Islet precursor cell (in vitro differentiated cells): ENCODE measurements at regions not wholly inside any gene's neighbourhood (a gene's known extent, or its start where the extent isn't known, plus 50 kb on each side); places are given as distances from the start of the nearest gene placed in this dataset.

Source experiments
- DNase-seq: peaks from one replicate; pipeline ENCODE4 v3.0.0-alpha.2; 2018

DNA sequence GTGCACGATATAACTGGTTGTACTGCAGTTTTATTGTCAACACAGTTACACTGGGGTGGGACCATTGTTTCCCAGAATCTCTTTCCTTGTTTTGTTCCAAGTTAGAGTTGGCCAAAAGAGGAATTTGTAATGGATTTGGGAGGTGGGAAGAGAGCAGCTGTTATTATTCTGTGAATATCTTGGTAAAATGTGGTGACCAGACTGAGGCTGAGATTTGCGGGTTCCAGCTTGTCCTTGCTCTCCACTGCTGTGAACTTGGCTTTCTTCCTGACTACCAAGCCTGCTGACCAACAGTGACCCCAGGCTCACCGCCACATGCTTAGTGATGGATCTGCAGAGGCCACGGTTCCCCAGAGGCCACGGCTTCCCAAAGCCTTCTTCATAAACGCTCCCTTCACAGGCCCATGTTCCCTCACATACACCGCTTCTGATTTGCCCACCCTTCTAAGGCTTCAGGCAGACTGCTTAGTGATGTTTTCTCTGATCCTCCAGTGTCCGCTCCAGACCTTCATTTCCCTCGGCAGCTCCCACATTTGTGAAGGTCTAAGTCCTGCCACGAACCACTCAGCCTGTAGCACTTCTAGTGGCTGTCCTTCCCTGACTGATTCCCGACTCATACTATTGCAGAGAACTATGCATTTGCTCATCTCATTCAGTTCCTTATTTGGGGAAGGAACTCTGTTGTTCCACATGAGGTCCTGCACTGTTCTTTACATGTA is 525.5 kb upstream of the RGMA start:
- no peak for DNase-seq

DNA sequence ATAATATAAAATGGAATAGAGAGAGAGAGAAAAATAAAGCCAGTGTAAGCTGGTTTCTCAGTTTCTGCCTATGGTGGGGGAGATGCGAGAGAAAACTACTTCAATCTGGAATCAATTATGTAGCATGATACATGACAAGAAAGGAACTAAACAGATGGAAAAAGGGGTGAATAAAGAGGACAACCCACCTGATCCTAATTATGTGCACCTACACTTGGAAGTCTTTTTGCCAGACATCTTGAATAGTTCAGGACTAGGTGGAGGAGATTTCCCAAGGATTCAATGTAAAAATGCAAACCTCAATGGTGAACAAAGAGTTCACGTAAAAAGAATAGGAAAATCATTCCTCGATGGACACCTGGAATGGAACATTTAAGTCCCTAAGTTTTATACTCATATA is 524.4 kb upstream of the RGMA start:
- no peak for DNase-seq

DNA sequence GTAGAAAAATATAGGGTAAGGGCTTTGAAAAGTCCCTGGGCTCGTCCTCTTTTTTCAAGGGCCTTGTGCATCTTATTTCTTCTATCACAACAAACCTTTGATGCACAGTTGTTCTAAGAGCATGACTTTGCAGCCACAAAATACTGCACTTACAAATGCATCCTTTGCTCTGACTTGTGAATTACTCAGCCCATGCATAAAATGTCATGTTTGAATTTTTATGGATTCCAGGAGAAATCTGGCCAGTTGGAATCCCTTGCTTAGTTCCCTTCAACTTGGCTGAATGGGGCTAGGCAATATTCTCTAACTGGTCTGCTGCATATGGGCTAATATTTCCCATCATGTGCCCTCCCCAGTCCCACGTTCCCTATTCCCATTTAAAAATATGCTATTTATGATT is 523.9 kb upstream of the RGMA start:
- DNase-seq = no peak

DNA sequence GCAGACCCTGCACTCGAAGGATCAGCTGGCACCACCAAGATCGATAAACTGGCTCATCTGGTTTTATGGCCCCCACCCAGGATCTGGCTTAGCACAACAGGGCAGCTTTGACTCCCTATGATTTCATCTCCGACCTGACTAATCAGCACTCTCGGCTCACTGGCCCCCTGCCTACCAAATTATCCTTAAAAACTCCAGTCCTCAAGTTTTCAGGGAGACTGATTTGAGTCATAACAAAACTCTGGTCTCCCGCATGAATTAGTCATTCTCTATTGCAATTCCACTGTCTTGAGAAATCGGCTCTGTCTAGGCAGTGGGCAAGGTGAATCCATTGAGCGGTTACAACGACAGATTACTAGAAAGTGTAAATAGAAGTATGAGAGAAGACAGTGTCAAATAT is 521.9 kb upstream of the RGMA start:
- peak; percentile 56 for DNase-seq

DNA sequence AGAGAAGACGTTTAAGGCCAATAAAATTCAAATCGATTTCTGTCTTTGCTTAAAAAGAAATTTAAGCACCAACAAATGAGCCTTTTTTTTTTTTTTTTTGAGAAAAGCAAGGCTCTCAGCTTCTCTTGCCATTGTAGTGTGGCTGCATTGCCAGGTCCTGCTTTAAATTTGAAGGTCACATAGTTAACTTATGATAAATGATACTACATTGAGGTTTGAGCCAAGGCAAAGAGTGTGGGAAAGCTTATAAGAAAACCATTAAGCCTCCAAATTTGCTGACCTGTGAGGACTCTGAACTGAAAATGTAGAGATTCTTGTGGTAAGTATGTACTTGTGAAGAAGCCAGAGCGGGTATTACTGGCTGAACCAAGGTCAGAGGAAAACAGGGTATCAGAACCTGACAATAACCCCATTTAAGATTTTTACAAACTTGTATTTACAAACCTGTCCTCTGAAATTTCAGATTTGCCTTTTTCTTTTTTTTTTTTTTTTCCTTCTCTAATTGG is 519.7 kb upstream of the RGMA start:
- no peak for DNase-seq

DNA sequence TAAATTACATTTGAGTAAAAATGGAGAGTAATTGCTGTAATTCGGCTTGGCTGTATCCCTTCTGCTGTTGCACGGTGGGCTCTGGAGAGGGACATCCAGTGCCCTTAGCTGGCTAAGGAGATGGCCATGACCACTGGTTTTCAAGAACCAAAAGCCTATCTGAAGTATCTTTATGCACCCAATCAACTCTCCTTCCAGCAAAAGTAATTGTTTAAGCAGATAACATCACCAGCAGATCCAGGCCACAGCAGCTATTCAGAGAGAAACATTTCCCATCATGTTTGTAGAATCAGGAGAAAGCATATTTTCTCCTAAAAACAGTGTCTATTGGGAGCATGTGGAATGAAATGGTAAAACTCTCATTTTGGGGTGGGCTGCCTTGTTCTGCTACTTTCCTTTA is 514.5 kb upstream of the RGMA start:
- no peak for DNase-seq

DNA sequence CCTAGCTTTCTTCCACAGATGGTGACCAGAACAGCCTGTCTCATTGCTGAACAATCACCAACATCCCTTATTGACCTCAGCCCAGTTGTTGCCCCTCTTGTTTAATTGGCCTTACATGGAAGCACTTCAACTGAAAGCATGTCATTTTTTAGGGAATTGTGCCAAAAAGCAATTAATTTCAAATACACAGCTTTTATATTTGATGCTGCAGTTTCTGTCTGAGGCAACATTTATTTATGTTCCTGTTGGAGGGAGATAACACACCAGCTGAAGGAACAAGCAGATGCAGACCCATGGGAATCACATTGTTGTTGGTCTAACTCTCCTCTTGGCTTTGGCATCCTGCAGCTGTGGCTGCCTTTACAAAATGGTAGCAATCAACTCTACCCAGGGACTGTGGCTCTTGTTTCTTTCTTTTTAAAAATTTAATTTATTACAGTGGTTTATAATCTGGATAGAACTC is 498.1 kb upstream of the RGMA start:
- DNase-seq = no peak

DNA sequence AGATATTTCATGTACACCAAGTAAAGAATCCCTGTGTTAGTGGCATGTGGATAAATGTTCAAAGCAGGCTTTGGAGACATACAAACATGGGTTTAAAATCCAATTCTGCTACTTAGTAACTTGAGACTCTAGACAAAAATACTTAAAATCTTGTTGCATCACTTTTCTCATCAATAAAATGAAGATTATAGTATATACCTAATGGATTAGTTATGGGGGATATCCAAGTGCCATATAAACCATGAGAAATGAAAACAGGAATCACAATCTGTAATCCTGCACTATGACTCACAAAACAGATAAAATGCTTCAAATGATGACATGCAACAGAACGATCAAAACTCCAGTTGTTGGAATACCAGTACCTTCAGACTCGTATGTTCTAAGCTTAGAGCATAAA is 496.0 kb upstream of the RGMA start:
- no peak for DNase-seq

DNA sequence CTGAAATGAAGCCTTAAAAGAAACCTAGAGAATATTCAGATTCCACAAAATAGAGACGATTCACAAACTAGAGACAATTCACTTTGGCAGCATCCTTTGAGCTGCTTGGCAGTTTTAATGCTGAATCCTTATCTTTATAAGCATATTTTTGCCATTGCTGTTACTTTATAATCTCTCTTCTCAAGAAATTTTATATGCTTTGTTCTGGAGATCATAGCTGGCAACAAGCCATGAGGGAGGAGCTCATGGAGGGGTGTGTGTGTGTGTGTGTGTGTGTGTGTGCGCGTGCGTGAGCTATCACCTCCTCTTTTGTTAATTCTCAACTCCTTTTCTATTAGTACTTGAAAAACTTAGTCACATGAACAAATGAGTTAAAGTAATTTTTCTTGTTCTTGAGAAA is 495.0 kb upstream of the RGMA start:
- DNase-seq = no peak

DNA sequence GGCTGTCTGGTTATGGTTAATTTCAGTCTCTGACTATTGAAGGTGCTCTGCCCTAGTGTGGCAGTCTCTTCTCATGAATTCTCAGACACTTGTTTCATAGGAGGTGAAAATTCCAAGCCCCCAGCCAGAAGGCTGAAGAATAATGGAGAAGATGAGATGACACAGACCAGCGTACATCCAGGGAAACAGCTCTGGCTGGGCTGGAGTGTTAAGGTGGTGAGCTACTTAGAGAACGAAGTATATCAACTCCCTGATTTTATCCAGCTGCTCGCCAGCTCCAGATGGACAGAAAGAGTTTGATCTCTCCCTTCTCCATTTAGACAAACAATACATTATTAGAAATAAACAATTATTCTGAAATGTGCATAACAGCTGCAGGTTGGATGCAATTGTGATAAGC is 494.5 kb upstream of the RGMA start:
- DNase-seq = no peak

DNA sequence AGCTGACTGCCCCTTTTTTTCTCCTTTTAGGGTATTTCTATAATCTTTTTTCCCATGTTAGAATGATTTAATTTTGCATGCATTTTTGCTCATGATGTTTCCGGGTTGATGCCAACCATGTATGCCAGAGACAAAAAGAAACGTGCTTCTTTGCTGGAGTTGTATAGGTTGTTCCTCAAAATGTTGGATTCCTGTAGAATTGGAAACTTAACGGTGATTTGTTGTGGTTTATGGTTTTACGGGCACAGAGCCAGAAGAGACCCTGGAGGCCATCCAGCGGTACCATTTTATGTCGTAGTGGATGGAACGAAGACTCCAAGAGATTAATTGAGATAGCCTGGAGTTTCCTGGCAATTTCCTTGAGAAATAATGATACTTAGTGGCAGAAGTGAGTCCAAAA is 481.5 kb upstream of the RGMA start:
- no peak for DNase-seq

DNA sequence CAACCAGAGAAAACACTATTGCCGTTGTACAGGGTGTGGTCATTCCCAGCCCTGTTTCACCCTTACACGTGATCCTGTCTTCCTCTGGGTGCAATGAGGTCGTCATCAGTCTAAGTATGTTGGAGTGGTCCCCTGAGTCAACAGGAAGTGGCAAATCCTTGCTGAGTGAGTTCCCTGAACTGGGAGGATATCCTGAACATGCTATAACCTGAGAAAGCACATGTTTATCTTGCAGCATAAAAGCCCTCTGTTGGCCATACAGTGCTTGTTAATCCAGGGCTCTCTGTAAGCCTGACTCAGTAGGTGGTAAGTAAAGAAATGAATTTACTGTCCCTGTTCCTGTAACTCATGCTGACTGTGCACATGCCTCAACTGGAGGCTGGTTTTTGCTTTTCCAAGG is 477.8 kb upstream of the RGMA start:
- no peak for DNase-seq

DNA sequence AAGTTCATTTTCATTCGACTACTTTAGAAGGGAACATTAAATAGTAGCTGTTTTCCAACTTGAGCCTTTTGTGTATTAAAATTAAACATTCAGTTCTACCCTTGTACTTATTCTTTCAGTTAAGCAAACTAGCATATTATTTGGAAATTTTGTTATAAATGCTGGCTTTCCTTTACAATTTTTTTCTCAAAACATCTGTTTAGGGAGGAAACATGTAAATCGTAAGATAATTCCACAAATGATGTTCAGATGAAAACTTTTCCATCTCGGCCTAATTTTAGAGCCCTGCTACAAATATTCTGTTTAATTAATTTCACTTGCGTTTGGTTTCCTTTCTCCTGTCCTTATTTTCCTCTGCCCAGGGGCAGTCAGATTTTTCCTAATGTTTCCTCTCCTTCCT is 476.2 kb upstream of the RGMA start:
- DNase-seq = no peak

DNA sequence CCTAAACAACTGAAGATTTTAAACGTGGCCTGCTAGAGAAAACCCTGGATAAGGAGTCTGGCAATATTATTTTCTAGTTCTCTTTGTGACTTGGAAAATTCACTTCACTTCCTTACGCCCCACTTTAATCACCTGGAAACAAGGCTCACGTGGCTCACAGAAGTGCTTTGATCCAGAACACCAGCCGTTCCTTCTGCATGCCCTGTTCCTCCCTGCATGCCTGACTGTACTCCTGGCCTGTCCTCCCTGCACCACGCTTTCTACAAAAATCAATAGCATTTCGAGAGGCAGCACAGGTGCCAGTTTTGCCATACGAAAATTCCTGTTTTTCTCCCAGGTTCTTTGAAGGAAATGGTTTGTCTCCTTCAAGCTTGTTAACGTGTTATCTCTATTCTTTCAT is 474.2 kb upstream of the RGMA start:
- no peak for DNase-seq

DNA sequence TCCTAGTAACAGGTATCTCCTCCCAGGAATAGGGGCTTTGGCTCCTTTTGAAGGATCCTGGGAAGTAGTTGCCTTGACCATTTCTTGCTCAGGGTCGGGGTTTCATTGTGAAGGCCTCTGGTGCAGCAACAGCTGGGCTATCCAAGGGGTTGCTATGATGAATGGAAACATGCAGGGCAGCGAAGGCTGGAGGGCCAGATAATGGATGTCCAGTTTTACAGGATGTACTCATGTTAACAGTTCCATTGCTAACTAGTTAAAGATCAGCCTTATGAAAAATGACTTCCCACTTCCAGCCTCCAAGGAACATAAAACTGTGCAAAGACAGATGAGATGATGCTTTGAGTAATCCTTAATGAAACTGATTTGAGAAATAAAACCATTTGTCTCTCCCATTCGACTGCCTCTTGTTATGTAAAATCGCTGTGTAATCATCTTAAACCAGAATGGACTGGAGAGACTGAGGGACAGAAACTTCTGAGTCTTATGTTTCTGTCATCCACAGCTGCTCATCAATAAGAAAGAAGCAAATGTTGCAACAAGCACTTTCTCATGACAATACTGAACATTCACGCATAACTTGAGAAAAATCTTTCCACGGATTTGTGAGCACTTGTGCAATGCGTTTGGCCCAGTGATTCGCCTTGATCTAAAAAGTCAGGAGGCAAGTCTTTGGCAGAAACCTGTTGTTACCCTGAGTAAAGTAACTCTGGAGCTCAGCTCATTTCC is 473.5 kb upstream of the RGMA start:
- no peak for DNase-seq

DNA sequence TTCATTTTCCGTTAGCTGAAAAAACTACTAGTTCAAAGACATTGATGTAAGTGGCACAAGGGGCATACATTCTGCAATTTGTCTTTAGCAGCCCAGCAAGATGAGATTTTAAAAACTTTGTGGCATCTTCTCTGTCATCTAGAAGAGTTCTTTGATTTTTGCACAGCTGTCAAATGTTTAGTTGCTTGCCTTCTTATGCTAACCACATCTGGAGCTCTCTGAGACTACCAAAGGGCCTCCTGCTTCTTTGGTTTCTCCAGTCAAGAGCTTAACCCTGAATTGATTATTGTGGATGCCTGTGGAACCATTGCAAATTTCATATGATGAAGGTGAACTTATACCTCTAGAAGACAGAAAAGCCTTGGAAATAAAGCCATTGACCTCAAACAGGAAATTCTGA is 468.7 kb upstream of the RGMA start:
- DNase-seq = no peak

DNA sequence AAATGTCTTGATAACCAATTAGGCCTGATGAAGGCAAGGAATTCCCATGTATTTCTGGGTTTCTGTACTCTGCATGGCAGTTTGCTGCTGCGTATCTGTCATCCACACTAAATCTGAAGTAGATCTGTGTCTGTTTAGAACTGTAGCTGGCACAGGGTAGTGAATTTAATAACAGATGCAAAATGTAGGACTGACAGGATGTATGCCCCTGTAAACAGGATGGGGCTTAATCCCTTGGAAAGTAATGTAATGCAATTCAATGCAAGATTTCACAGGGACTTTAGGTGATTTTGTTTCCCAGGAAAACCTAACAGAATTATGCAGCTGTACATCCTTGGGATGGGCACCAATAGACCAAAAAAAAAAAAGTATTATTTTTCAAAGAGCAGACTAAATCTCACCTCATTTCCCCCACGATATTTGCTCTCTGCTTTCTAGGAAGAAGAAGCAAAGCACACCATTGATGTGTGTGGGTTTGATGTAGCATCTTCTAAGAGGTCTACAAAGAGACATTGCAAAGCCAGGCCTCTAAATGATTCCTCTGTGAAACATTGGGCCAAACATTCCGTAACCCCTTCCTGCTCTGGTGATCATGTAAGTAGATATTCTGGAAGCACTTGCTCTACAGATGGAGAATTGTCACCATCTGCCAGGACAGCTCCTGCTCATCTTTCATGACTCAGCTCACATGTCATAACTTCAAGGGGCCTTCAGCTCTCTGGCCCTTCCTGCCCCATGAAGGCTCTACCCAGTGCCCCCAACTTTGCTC is 464.3 kb upstream of the RGMA start:
- no peak for DNase-seq

DNA sequence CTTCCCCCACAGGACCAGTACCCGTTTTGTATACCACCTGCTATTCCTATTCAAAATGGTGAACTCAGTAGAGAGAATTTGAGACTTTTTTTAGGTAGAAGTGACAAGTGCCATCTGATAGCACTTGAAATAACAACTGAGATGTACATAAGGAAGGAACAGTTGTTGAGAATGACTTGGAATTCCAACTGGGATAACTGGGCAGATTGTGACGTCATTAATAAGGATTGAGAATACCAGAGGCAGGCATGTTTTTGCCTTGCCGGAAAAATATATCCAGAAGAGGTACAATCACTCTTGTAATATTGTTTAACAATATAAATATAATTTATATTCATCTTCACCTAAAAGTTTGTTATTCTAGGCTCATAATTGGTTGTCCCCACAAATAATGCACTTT is 454.1 kb upstream of the RGMA start:
- no peak for DNase-seq

DNA sequence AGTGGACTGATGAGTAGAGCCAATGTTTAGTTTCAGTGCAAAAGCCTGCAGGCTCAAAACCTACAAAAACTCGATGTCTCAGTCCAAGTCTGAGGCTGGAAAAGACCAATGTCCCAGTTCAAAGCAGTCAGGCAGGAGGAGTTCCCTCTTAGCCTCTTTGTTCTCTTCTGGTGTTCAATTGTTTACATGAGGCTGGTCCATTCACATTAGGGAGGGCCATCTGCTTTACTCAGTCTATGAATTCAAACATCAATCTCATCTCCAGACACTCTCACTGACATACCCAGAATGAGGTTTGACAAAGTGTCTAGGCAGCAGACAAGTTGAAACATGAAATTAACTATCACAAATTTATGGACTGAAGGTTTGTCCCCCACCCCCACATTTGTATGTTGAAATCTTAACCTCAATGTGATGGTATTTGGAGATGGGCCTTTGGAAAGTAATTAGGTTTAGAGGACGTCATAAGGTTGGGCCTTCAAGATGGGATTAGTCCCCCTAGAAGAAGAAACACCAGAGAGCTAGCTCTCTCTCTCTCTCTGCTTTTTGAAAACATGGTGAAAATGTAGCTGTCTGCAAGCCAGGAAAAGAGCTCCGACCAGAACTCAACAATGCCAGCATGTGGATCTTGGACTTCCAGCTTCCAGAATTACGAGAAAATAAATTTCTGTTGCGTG is 438.5 kb upstream of the RGMA start:
- no peak for DNase-seq

DNA sequence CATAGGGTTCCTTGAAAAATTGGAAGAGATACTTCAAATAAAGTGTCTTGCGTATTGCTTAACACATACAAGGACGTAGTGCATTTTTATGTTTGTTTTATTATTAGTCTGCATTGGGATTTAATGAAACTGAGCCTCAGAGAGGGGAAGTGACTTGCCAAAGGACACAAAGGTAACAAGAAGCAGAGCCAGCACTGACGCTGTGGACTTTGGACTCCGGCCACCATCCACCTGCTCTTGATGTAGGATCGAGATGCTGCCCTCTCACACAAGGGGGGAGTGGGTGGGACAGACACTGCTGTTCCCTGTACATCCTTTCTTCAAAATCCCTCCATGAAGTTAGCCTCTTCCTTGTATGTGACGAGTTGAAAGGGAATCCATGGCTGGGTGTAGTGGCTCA is 435.4 kb upstream of the RGMA start:
- no peak for DNase-seq

DNA sequence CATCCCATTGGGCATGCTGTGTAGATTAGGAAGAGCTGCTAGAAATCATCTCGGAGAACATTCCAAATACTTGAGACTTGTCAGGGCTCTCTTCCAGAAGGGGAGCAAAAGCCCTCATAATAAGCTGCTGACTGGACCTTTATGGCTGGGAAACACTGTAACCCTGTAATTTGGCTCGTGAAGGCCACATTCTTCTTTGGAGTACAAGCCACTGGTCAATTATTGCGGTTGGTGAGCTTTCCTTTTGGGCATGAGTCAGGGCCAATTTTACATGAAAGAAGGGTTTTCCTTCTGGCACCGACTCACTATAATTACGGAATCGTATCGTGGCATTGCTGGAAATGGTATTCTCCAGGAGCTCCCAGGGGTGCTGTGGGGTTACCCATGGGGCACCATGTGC is 434.5 kb upstream of the RGMA start:
- peak; percentile 79 for DNase-seq

DNA sequence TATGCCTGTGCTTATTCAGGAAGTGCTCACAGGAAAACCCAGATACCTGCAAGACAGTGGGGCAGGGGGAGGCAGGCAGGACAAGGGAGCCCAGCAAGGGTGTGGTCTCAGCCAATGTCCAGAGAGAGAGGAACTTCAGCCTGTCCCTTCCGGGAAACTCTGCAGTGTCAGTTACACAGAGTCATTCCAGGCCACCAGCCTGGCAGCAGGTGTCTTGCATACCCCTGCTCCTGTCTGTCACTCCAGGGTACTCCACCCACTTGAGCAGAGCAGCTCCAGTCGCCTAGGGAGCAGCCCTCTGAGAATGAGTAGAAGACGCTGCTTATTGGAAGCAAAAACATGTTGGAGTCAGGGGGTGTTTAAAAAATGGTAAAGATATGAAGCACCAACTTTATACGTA is 431.2 kb upstream of the RGMA start:
- DNase-seq = peak; percentile 57

DNA sequence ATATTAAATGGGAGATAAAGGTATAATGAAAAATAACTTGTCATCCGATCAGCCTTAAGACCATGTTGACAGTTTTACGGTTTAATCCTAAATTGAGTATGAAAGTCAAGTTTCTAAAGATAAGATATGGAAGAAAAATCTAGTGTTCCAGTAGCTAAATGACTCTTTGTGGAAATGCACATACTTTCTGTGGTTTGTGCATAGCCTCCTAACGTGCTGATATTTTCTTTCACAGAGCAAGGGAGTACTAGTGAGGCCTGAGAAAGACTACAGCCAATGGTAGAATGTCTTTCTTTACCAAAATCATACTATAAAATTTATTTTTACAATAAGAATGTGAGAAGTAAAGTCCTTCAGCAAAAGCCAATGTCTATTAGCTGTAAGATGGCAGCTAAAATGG is 430.6 kb upstream of the RGMA start:
- DNase-seq = no peak
